ENCODE measurements at regions not wholly inside any gene's neighbourhood (a gene's known extent, or its start where the extent isn't known, plus 50 kb on each side); places are given as distances from the start of the nearest gene placed in this dataset.

DNA sequence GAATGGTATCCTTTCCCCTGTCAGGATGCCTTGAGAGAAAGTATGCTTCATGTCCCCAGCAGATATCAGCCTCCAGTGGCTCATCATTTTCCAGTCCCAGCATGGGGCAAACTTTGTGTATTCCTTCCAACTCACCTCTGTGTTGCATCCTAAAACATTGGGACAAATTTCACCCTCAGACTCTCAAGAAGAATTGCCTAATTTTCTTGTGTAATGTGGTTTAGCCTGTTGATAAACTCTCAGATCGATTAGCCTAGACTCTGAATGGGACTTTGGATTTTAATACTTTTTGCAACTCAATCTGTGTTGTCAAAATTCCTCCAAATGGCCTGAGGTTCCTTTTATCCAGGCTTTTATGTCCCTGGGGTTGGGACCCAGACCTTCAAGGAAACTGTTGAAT is 805.3 kb downstream of the C4orf33 start:
- H3K4me1 ChIP-seq (ENCODE audit: control insufficient read depth, extremely low read depth, insufficient read depth, low read length) = no peaks in the 10 kb centered on the region
- H3K9me3 ChIP-seq (ENCODE audit: control insufficient read depth, insufficient read depth, low read depth, low read length) = no peaks in the 10 kb centered on the region
- H4K20me1 ChIP-seq (ENCODE audit: control insufficient read depth, extremely low read depth, insufficient read depth, low read length) = no peaks in the 10 kb centered on the region
- no peak overlapping the region for H2AFZ ChIP-seq (ENCODE audit: low read length)
- no peaks in the 10 kb centered on the region for H3K27me3 ChIP-seq (ENCODE audit: control insufficient read depth, insufficient read depth, low read length)
- DNase-seq (ENCODE audit: low read depth in 2 of 2) = no peak
- no peak overlapping the region for H3K27ac ChIP-seq (ENCODE audit: insufficient read depth, low read length)
- no peak overlapping the region for H3K4me2 ChIP-seq (ENCODE audit: extremely low read depth, insufficient read depth, low read length)
- no peaks in the 10 kb centered on the region for H3K79me2 ChIP-seq (ENCODE audit: control insufficient read depth, insufficient read depth, low read length)
- no peaks in the 10 kb centered on the region for H3K36me3 ChIP-seq (ENCODE audit: control insufficient read depth, insufficient read depth, low read length)
- TF ChIP-seq, protein P1, sequence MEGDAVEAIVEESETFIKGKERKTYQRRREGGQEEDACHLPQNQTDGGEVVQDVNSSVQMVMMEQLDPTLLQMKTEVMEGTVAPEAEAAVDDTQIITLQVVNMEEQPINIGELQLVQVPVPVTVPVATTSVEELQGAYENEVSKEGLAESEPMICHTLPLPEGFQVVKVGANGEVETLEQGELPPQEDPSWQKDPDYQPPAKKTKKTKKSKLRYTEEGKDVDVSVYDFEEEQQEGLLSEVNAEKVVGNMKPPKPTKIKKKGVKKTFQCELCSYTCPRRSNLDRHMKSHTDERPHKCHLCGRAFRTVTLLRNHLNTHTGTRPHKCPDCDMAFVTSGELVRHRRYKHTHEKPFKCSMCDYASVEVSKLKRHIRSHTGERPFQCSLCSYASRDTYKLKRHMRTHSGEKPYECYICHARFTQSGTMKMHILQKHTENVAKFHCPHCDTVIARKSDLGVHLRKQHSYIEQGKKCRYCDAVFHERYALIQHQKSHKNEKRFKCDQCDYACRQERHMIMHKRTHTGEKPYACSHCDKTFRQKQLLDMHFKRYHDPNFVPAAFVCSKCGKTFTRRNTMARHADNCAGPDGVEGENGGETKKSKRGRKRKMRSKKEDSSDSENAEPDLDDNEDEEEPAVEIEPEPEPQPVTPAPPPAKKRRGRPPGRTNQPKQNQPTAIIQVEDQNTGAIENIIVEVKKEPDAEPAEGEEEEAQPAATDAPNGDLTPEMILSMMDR (conservative IDR thresholded peaks at IDR 0.05 in 1 of 2, IDR thresholded peaks at IDR 0.05 in 1 of 2; ENCODE audit: low read depth in 1 of 2, low read length in 2 of 2) = no peak
- no peak for TF ChIP-seq EZH2 (IDR thresholded peaks at IDR 0.05; ENCODE audit: low read length, missing control alignments)
- H3K4me3 ChIP-seq (replicated peaks in 1 of 4; ENCODE audit: control extremely low read depth in 1 of 4, insufficient read depth in 1 of 4, low read depth in 3 of 4, low read length in 4 of 4) = no peak overlapping the region
- no peak overlapping the region for H3K9ac ChIP-seq (ENCODE audit: insufficient read depth, low read length)

DNA sequence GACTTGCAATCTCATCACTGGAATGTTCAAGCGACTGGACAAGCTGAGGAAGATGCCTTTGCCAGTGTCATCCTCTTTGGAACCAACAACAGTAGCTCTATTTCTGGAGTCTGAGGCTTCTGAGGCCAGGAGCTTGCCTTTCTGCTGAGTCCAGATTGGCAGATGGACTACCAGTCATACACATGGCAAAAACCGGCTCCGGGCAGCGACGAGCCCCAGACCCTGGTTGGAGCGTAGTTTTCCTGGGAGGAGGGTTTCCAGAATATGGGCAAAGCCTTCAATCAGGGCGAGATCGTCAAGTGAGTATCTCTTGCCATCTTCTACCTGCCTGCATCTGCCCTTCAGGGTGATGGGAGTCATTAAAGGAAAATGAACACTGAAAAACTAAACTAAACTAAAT is 807.9 kb downstream of the C4orf33 start:
- no peak for TF ChIP-seq EZH2 (IDR thresholded peaks at IDR 0.05; ENCODE audit: low read length, missing control alignments)
- TF ChIP-seq, protein P1 (conservative IDR thresholded peaks at IDR 0.05 in 1 of 2, IDR thresholded peaks at IDR 0.05 in 1 of 2; ENCODE audit: low read depth in 1 of 2, low read length in 2 of 2) = no peak
- Histone ChIP-seq H3K27ac (ENCODE audit: insufficient read depth, low read length) (no peak overlapping the region), H3K4me3 (replicated peaks in 1 of 4; ENCODE audit: control extremely low read depth in 1 of 4, insufficient read depth in 1 of 4, low read depth in 3 of 4, low read length in 4 of 4) (no peak overlapping the region), H3K27me3 (ENCODE audit: control insufficient read depth, insufficient read depth, low read length) (no peaks in the 10 kb centered on the region), H3K79me2 (ENCODE audit: control insufficient read depth, insufficient read depth, low read length) (no peaks in the 10 kb centered on the region), H4K20me1 (ENCODE audit: control insufficient read depth, extremely low read depth, insufficient read depth, low read length) (no peaks in the 10 kb centered on the region), H3K9ac (ENCODE audit: insufficient read depth, low read length) (no peak overlapping the region), H3K36me3 (ENCODE audit: control insufficient read depth, insufficient read depth, low read length) (no peaks in the 10 kb centered on the region), H2AFZ (ENCODE audit: low read length) (no peak overlapping the region), H3K9me3 (ENCODE audit: control insufficient read depth, insufficient read depth, low read depth, low read length) (no peaks in the 10 kb centered on the region), H3K4me2 (ENCODE audit: extremely low read depth, insufficient read depth, low read length) (no peak overlapping the region), H3K4me1 (ENCODE audit: control insufficient read depth, extremely low read depth, insufficient read depth, low read length) (no peaks in the 10 kb centered on the region)
- no peak for DNase-seq (ENCODE audit: low read depth in 2 of 2)

DNA sequence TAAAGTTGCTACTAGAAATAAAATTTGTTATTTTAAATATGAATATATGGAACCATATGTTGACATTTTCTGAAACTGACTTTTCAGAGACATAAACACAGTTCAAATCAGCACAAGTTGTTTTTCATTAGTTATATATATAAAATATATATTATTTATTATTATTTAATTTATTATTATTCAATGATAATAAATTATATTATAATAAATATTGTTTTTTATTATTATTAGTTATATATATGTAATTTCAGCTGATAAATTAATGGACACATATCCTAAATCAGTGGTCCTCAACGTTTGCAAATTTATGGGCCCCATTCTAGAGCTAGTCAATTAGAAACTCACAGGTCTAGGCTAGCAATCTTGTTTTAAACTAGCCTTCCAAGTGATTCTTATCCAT is 809.3 kb downstream of the C4orf33 start:
- TF ChIP-seq, protein P1 (conservative IDR thresholded peaks at IDR 0.05 in 1 of 2, IDR thresholded peaks at IDR 0.05 in 1 of 2; ENCODE audit: low read depth in 1 of 2, low read length in 2 of 2) = no peak
- TF ChIP-seq EZH2 (IDR thresholded peaks at IDR 0.05; ENCODE audit: low read length, missing control alignments) = no peak
- H3K27me3 ChIP-seq (ENCODE audit: control insufficient read depth, insufficient read depth, low read length) = no peaks in the 10 kb centered on the region
- H3K79me2 ChIP-seq (ENCODE audit: control insufficient read depth, insufficient read depth, low read length) = no peaks in the 10 kb centered on the region
- H2AFZ ChIP-seq (ENCODE audit: low read length) = no peak overlapping the region
- DNase-seq (ENCODE audit: low read depth in 2 of 2) = no peak
- H3K9ac ChIP-seq (ENCODE audit: insufficient read depth, low read length) = no peak overlapping the region
- no peaks in the 10 kb centered on the region for H3K9me3 ChIP-seq (ENCODE audit: control insufficient read depth, insufficient read depth, low read depth, low read length)
- H4K20me1 ChIP-seq (ENCODE audit: control insufficient read depth, extremely low read depth, insufficient read depth, low read length) = no peaks in the 10 kb centered on the region
- H3K36me3 ChIP-seq (ENCODE audit: control insufficient read depth, insufficient read depth, low read length) = no peaks in the 10 kb centered on the region
- H3K4me1 ChIP-seq (ENCODE audit: control insufficient read depth, extremely low read depth, insufficient read depth, low read length) = no peaks in the 10 kb centered on the region
- H3K4me3 ChIP-seq (replicated peaks in 1 of 4; ENCODE audit: control extremely low read depth in 1 of 4, insufficient read depth in 1 of 4, low read depth in 3 of 4, low read length in 4 of 4) = no peak overlapping the region
- H3K4me2 ChIP-seq (ENCODE audit: extremely low read depth, insufficient read depth, low read length) = no peak overlapping the region
- no peak overlapping the region for H3K27ac ChIP-seq (ENCODE audit: insufficient read depth, low read length)

Measured in fibroblast of lung (primary cell).